Smooth muscle cell (in vitro differentiated cells): ENCODE measurements at regions not wholly inside any gene's neighbourhood (a gene's known extent, or its start where the extent isn't known, plus 50 kb on each side); places are given as distances from the start of the nearest gene placed in this dataset.

Experiments used
- DNase-seq: peaks from one replicate; lab custom pipeline; 2025; ENCODE audit not compliant: unreplicated experiment; lab: John Stamatoyannopoulos, UW
- H2AFZ ChIP-seq: fragments of 200-600 bp; sonication (generic); 2 replicates; pipeline ENCODE4 v1.6.0; 2016; ENCODE audit warnings: antibody characterized with exemption, low read depth, mild to moderate bottlenecking
- H3F3A ChIP-seq: fragments of 200-600 bp; sonication (generic); 2 replicates; pipeline ENCODE4 v1.6.0; 2017; ENCODE audit warnings: antibody characterized with exemption, low read depth
- H3K27ac ChIP-seq: fragments of 200-600 bp; sonication (generic); 2 replicates; pipeline ENCODE4 v1.5.1; 2016; ENCODE audit warnings: low read depth, mild to moderate bottlenecking
- H3K27me3 ChIP-seq: fragments of 200-600 bp; sonication (generic); 2 replicates; pipeline ENCODE4 v1.6.1; 2016; ENCODE audit warnings: low read depth, mild to moderate bottlenecking
- H3K36me3 ChIP-seq: fragments of 200-600 bp; sonication (generic); 2 replicates; pipeline ENCODE4 v1.5.1; 2016; ENCODE audit warnings: low read depth
- H3K4me1 ChIP-seq: fragments of 200-600 bp; sonication (generic); 2 replicates; pipeline ENCODE4 v1.5.1; 2016; ENCODE audit warnings: low read depth
- H3K4me2 ChIP-seq: fragments of 200-600 bp; sonication (generic); 2 replicates; pipeline ENCODE4 v1.6.0; 2016; ENCODE audit warnings: mild to moderate bottlenecking
- H3K4me3 ChIP-seq: fragments of 200-600 bp; sonication (generic); 2 replicates; pipeline ENCODE4 v1.5.1; 2016; ENCODE audit warnings: mild to moderate bottlenecking
- H3K79me2 ChIP-seq: fragments of 200-600 bp; sonication (generic); 2 replicates; pipeline ENCODE4 v1.6.0; 2016; ENCODE audit warnings: low read depth, mild to moderate bottlenecking
- H3K9ac ChIP-seq: fragments of 200-600 bp; sonication (generic); 2 replicates; pipeline ENCODE4 v1.6.0; 2016; ENCODE audit warnings: low read depth
- H3K9me3 ChIP-seq: fragments of 200-600 bp; sonication (generic); replicated peaks from 2 replicates; pipeline ENCODE4 v1.5.1; 2016; ENCODE audit warnings: low read depth
- H4K20me1 ChIP-seq: fragments of 200-600 bp; sonication (generic); 2 replicates; pipeline ENCODE4 v1.6.0; 2016; ENCODE audit warnings: low read depth
- CTCF ChIP-seq: fragments of 200-600 bp; sonication (generic); IDR thresholded peaks from 2 replicates; pipeline ENCODE4 v1.5.1; 2017; ENCODE audit warnings: borderline replicate concordance, mild to moderate bottlenecking, antibody characterized with exemption; ENCODE audit not compliant: insufficient read depth, poor library complexity, severe bottlenecking
- WGBS: methylation state at CpG from one replicate; pipeline ENCODE4 v1.1.7; 2016; ENCODE audit warnings: low lambda C conversion rate; 5-methylcytosine and 5-hydroxymethylcytosine counted together

- no peaks in the 10 kb centered on the region for H4K20me1 ChIP-seq
- TF ChIP-seq CTCF, result no peak
- peaks cover 4% of the 10 kb centered on the region for H3K9me3 ChIP-seq
- no peaks in the 10 kb centered on the region for H3F3A ChIP-seq
- no peak overlapping the region for H3K4me3 ChIP-seq
- no peaks in the 10 kb centered on the region for H3K79me2 ChIP-seq
- H3K4me1 ChIP-seq, result no peaks in the 10 kb centered on the region
- DNase-seq, result no peak
- H3K4me2 ChIP-seq, result no peak overlapping the region
- WGBS, result 90% methylated on average over 1 of the region's 1 CpG
- no peaks in the 10 kb centered on the region for H3K27me3 ChIP-seq
- no peak overlapping the region for H3K9ac ChIP-seq
- H2AFZ ChIP-seq, result no peak overlapping the region
- no peak overlapping the region for H3K27ac ChIP-seq
- H3K36me3 ChIP-seq, result no peaks in the 10 kb centered on the region
Measured at GRCh38 chr3:26191556-26191955, 401.7 kb downstream of the OXSM start.

- Histone ChIP-seq H3K4me3 (no peak overlapping the region), H3K4me2 (no peak overlapping the region), H3F3A (no peaks in the 10 kb centered on the region), H3K9me3 (peaks cover 4% of the 10 kb centered on the region), H2AFZ (no peak overlapping the region), H3K4me1 (no peaks in the 10 kb centered on the region), H4K20me1 (no peaks in the 10 kb centered on the region), H3K27ac (no peak overlapping the region), H3K9ac (no peak overlapping the region), H3K79me2 (no peaks in the 10 kb centered on the region), H3K27me3 (no peaks in the 10 kb centered on the region), H3K36me3 (no peaks in the 10 kb centered on the region)
- no peak for DNase-seq
- 65% methylated on average over 3 of the region's 3 CpGs for WGBS
- TF ChIP-seq CTCF, result no peak
Measured at GRCh38 chr3:26193558-26193957, 403.7 kb downstream of the OXSM start.

GRCh38 chr3:26196781-26197180, 406.9 kb downstream of the OXSM start:
- no peaks in the 10 kb centered on the region for H3F3A ChIP-seq
- no peak for TF ChIP-seq CTCF
- H3K4me2 ChIP-seq, result no peak overlapping the region
- H3K4me1 ChIP-seq, result no peaks in the 10 kb centered on the region
- H3K27ac ChIP-seq, result no peak overlapping the region
- no peaks in the 10 kb centered on the region for H3K27me3 ChIP-seq
- H2AFZ ChIP-seq, result no peak overlapping the region
- no peaks in the 10 kb centered on the region for H3K79me2 ChIP-seq
- no peak overlapping the region for H3K9ac ChIP-seq
- H3K9me3 ChIP-seq, result no peaks in the 10 kb centered on the region
- no peak overlapping the region for H3K4me3 ChIP-seq
- DNase-seq, result no peak
- H3K36me3 ChIP-seq, result no peaks in the 10 kb centered on the region
- H4K20me1 ChIP-seq, result no peaks in the 10 kb centered on the region

GRCh38 chr3:26198609-26199008, 408.7 kb downstream of the OXSM start:
- Histone ChIP-seq H3K27ac (no peak overlapping the region), H2AFZ (no peak overlapping the region), H3K4me1 (no peaks in the 10 kb centered on the region)

More at GRCh38 chr3:26198609-26199008, 408.7 kb downstream of the OXSM start:
- no peak overlapping the region for H3K4me2 ChIP-seq
- H3K79me2 ChIP-seq, result no peaks in the 10 kb centered on the region
- WGBS, result 52% methylated on average over 2 of the region's 2 CpGs
- no peaks in the 10 kb centered on the region for H3K9me3 ChIP-seq
- DNase-seq, result no peak
- H3K9ac ChIP-seq, result no peak overlapping the region
- no peaks in the 10 kb centered on the region for H4K20me1 ChIP-seq
- no peak overlapping the region for H3K4me3 ChIP-seq
- H3F3A ChIP-seq, result no peaks in the 10 kb centered on the region
- TF ChIP-seq CTCF, result no peak
- H3K36me3 ChIP-seq, result no peaks in the 10 kb centered on the region
- H3K27me3 ChIP-seq, result no peaks in the 10 kb centered on the region
